Activated CD8-positive, alpha-beta memory T cell treated with anti-CD3 and anti-CD28 coated beads for 24 hours (primary cell): ENCODE measurements at regions not wholly inside any gene's neighbourhood (a gene's known extent, or its start where the extent isn't known, plus 50 kb on each side); places are given as distances from the start of the nearest gene placed in this dataset.

Experiments used
- DNase-seq: peaks from one replicate; pipeline ENCODE4 v3.0.0-alpha.2; 2020

DNA sequence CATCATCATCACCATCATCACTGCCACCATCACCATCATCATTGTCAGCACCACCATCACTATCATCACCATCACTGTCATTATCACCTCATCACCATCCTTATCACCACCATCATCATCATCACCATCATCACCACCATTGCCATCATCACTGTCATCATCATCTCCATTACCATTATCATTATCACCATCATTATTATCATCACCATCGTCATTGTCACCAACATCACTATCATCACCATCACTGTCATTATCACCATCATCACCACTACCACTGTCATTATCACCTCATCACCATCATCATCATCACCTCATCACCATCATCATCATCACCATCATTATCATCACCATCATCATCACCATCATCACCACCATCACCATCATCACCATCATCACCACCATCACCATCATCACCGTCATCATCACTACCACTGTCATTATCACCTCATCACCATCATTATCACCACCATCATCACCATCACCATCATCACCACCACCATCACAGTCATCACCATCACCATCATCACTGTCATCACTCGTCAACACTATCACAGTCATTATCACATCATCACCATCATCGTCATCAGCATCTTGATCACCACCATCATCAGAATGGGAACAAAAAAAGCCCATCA lies 191.1 kb downstream of the TTLL2 start:
- DNase-seq = no peak

DNA sequence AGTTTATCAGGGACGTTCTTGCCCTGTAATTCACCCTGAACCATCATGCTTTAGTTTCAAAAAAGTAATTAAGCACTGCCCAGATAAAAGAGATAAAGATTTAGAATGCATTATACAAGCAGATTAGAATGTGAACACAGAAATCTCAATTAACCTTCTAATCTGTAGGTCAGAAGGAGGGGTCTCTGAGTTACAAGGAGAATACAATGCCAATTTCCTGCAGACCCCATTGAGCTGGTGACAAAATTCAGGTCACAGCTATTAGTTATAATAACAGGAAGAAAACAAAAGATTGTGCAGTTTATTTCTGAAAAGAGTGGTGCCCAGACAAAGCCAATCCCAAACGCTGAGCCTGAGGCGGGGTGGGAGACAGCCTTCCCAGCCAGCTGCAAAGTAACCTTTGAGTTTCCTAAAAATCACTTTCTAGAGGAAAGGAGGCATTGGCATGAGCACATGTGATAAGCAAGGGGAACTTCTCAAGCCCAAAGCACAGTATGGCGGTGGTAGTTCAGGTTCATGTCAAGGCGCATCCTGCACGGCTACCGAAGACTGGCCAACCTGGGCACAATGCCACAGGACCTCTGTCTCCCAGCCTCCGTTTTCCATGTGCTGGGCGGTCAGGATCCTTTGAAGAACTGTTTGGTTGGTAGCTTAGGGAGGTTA lies 192.5 kb downstream of the TTLL2 start:
- DNase-seq = no peak

DNA sequence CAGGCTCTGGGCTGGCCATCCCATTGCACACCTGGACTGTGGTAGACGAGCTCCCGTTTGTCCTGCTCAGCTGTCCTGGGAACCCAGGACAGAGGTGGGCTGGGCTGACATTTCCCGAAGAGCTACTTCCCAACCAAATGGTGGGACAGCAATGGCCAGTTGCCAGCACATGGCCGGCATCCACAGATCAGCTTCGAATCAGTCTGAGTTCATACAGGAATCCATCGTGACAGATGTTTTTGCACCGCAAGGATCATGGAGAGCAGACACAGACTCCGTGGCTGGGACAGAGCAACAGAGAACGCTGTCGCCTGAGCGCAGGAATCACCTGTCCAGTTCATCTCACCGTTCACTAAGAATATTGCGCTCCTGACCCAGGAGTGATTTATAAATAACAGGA lies 198.5 kb downstream of the TTLL2 start:
- no peak for DNase-seq

GRCh38 chr6:167524261-167525111 lies 199.6 kb downstream of the TTLL2 start:
- no peak for DNase-seq

- no peak for DNase-seq
Observed at GRCh38 chr6:167525774-167526173, 200.9 kb downstream of the TTLL2 start.

- no peak for DNase-seq
Observed at GRCh38 chr6:167526465-167527368, 201.8 kb downstream of the TTLL2 start.

- DNase-seq = no peak
Observed at GRCh38 chr6:167528239-167528638, 203.4 kb downstream of the TTLL2 start.

- no peak for DNase-seq
Observed at GRCh38 chr6:167528976-167529375, 204.1 kb downstream of the TTLL2 start.

DNA sequence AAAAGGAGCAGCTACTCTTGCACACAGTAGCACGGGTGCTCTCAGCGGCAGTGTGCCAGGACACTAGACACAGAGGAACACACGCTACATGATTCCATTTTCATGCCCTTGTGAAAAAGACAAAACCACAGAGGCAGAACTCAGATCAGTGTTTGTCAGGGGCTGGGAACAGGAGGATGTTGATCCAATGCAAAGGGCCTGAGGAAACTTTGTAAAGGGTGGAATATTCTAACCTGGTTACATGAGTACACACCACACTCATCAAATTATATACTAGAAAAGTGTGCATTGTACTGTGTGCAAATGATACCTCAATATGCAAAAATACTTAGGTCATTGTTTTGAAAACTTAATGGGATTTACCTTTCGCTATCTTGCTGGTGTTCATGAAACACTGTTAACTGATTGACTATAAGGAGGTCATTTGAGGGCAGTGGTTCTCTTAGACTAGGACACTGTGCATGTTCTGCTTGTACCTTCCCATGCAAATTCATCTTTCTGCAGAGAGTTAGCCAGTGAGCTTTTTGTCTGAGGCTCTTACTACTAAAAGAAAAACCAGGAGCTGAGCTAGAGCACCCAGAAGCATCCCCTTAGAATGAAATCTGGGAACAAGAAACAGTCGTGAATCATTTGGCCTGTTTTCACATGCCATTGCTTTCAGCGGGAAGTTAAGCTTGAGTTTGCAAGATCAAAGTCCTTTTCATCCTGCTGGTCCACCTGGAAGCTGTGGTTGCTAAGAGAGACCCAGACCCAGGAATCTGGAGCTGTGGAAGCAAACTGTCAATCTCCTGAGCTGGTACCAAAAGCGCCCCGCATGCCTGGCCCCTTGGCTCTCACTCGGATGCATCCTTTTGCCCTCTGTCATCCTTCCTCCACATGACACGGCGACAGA lies 204.8 kb downstream of the TTLL2 start:
- no peak for DNase-seq

GRCh38 chr6:167530951-167531350 lies 206.1 kb downstream of the TTLL2 start:
- no peak for DNase-seq

GRCh38 chr6:167532410-167533288 lies 207.8 kb downstream of the TTLL2 start:
- DNase-seq = no peak

GRCh38 chr6:167533851-167534250 lies 209.0 kb downstream of the TTLL2 start:
- no peak for DNase-seq

- DNase-seq = no peak
Observed at GRCh38 chr6:167537816-167538215, 212.9 kb downstream of the TTLL2 start.

DNA sequence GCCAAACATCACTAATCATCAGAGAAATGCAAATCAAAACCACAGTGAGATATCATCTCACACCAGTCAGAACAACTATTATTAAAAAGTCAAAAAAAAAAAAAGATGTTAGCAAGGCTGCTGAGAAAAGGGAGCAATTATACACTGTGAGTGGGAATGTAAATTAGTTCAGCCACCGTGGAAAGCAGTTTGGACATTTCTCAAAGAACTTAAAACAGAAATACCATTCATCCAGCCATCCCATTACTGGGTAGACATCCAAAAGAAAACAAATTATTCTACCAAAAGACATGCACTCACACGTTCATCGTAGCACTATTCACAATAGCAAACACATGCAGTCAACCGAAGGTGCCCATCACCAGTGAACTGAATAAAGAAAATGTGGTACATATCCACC lies 213.9 kb downstream of the TTLL2 start:
- DNase-seq = no peak

GRCh38 chr6:167540796-167541195 lies 215.9 kb downstream of the TTLL2 start:
- DNase-seq = no peak

DNA sequence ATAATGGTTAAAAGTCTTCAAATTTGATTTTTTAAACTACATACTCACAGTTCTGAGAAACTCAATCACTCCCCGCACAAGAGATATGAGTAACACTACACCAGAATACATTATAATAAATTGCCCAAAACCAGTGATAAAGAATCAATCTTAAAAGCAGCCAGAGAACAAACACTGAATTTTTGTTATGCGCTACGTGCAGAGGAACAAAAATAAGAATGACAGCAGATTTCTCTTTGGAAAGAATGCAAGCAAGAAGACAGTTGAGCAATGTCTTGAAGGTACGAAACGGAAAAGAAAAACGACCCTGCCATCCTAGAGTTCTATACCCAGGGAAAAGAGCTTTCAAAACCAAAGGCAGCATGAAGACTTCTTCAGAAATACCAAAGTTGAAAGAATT lies 216.7 kb downstream of the TTLL2 start:
- no peak for DNase-seq

DNA sequence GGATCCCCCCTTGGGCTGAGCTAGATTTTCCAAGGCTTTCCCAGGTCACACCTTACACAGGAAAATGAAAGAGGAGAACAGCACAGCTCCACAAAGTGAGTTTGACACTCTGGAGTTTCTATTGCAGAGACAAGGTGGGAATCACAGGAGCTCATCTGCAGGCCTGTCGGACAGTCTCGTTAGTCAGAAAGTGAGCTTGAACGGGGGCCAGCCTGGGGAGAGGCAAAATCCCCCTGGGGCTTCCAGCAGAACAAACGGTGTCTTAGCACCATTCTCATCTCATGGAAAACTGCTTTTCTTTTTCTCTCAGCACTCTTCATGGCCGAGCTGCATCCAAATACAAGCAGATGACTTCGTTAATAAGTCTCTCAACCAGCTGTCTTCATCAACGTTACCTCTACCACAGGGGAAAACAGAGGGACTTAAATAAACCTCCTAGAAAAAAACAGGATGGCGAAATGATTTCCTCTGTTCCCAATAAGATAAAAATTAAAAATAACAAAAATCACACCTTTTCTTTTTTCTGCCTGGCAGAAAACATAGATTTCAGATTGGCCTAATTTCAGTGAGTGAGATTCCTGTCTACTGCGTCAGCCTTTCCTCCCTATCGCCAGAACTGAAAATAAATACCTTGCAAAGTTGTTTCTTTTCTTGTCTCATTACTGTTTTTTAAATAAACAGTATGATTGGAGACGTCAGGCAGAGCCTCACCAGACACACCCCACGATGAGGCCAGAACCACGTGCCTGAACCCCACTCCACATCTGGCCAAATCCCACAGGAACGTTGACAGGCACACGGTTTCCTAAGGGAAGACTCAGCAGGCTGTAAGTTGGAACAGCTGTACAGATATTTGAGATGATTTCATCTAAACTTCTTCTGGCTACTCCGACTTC lies 219.0 kb downstream of the TTLL2 start:
- no peak for DNase-seq

DNA sequence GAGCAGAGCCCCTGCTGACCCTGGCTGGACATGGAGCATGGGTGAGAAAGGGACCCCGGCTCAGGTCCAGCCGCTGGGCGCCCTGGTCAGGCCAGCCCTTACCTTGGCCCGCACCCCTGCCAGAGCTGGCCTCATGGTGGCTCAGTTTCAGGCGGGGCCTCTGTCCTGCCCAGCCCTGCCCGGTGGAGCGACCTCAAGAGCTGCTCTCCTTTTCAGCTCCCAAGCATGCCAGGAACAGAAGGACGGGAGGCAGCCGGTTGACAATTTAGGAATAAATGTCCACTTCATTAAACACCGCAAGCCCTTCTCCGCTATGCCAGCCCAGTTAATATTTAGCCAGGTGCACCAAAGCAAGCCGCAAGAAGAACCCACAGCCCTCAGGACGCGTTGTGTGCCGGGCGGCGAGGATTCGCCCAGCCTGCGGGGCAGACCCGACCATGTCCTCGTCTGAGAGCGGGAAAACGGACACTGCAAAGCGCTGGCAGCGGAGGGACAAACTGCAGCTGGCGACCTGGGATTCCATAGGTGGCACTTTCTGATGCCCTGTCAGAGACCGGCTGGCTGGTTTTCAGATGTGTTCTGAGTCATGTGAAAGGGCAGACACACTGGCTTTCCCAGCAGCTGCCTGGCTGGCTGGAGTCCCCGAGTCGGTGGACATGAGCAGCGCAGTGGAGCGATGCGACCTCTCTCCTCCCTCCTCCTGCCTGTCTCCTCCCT lies 221.9 kb downstream of the TTLL2 start:
- DNase-seq = no peak

DNA sequence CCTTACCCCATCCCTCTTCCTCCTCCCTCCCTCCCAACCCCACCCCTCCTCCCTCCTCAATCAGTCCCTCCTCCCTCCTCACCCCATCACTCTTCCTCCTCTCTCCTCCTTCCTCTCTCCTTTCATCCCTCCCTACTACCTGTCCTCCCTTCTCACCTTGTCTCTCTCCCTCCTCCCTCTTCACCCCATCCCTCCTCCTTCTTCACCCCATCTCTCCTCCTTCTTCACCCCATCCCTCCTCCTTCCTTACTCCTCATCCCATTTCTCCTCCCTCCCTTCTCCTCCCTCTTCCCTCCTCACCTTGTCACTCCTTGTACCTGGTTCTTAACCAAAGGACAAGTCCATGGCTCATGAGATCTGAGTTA lies 222.4 kb downstream of the TTLL2 start:
- no peak for DNase-seq
